Panc1 (cell line): ENCODE measurements at regions not wholly inside any gene's neighbourhood (a gene's known extent, or its start where the extent isn't known, plus 50 kb on each side); places are given as distances from the start of the nearest gene placed in this dataset.

Experiments used
- ATAC-seq: fragments of 200-7000 bp; cut with Tn5 transposase; 2 replicates; pipeline ENCODE4 v1.9.1; 2020; ENCODE audit warnings: mild to moderate bottlenecking, moderate library complexity
- BruUV-seq: library from RNA; stranded (reverse); fragments of 400-500 nt; replicated peaks from 2 replicates; lab custom pipeline; 2021; lab: Mats Ljungman, UMichigan
- CTCF ChIA-PET: fragments of 300-600 bp; sonication (Branson Sonifier 250); formaldehyde crosslinking; loops from one replicate; lab custom pipeline; 2022; ENCODE audit warnings: antibody characterized with exemption; lab: Charles Lee
- POLR2A ChIA-PET: fragments of 300-600 bp; sonication (Branson Sonifier 250); formaldehyde crosslinking; loops from one replicate; lab custom pipeline; 2022; ENCODE audit warnings: antibody characterized with exemption; lab: Charles Lee
- DNase-seq: peaks from one replicate; pipeline ENCODE4 v3.0.0-alpha.2; 2010; ENCODE audit warnings: low read depth, low spot score
- H3K27ac ChIP-seq: 2 replicates; pipeline ENCODE4 v1.5.1; 2011; ENCODE audit warnings: mild to moderate bottlenecking, low read length, inconsistent platforms
- H3K27me3 ChIP-seq: fragments of 200-500 bp; sonication (Bioruptor generic); 2 replicates; pipeline ENCODE4 v1.6.0; 2014; ENCODE audit warnings: low read length, inconsistent platforms; ENCODE audit not compliant: control insufficient read depth, insufficient read depth
- H3K36me3 ChIP-seq: fragments of 200-500 bp; sonication (Bioruptor generic); 2 replicates; pipeline ENCODE4 v1.5.1; 2014; ENCODE audit warnings: inconsistent platforms, mild to moderate bottlenecking, low read length, moderate library complexity; ENCODE audit not compliant: control insufficient read depth, insufficient read depth
- H3K4me1 ChIP-seq: 2 replicates; pipeline ENCODE4 v1.5.1; 2011; ENCODE audit warnings: inconsistent platforms, mild to moderate bottlenecking, low read length, moderate library complexity; ENCODE audit not compliant: control insufficient read depth, insufficient read depth
- H3K4me3 ChIP-seq, 2 experiments: 2 replicates each; pipeline ENCODE4 v1.5.1; 2011 to 2012; ENCODE audit warnings: low read depth in 2 of 2, low read length in 2 of 2, mild to moderate bottlenecking in 2 of 2, inconsistent platforms in 1 of 2, moderate library complexity in 1 of 2
- H3K9me3 ChIP-seq: fragments of 200-500 bp; sonication (Bioruptor generic); 2 replicates; pipeline ENCODE4 v1.5.1; 2014; ENCODE audit warnings: low read depth, mild to moderate bottlenecking, inconsistent platforms, low read length, moderate library complexity; ENCODE audit not compliant: control insufficient read depth, insufficient read depth
- POLR2AphosphoS5 ChIP-seq: IDR thresholded peaks from 2 replicates; pipeline ENCODE4 v1.6.1; 2012; ENCODE audit warnings: mild to moderate bottlenecking, low read depth, low read length, moderate library complexity
- SIN3A ChIP-seq: IDR thresholded peaks from 2 replicates; pipeline ENCODE4 v1.6.1; 2012; ENCODE audit warnings: low read depth, mild to moderate bottlenecking, low read length, moderate library complexity, borderline replicate concordance; ENCODE audit not compliant: insufficient read depth
- TCF7L2 ChIP-seq: IDR thresholded peaks from 2 replicates; pipeline ENCODE4 v1.6.1; 2011; ENCODE audit warnings: mild to moderate bottlenecking, low read depth, low read length, inconsistent platforms
- in situ Hi-C: cut with HindIII; loops from 2 replicates; pipeline ENCODE4 v1.10.0; 2016; ENCODE audit warnings: low sequenced_read_pairs, low pct_unique_long_range_greater_than_20kb
- intact Hi-C: fragments of 100-400 bp; cut with micrococcal nuclease; formaldehyde crosslinking; loops from one replicate; pipeline ENCODE4 v1.10.0; 2022; ENCODE audit not compliant: unreplicated experiment
- TF ChIP-seq, protein P1 (sequence below): fragments of 450-650 bp; IDR thresholded peaks from 2 replicates; pipeline ENCODE4 v1.5.1; 2017; ENCODE audit warnings: mild to moderate bottlenecking
- TF ChIP-seq, protein P2 (sequence below), 2 experiments: IDR thresholded peaks; 2 replicates each; pipeline ENCODE4 v1.6.1; 2011 to 2012; ENCODE audit warnings: low read depth in 2 of 2, control low read depth in 1 of 2, low read length in 1 of 2, mild to moderate bottlenecking in 1 of 2, moderate library complexity in 1 of 2; ENCODE audit not compliant: insufficient read depth in 1 of 2

DNA sequence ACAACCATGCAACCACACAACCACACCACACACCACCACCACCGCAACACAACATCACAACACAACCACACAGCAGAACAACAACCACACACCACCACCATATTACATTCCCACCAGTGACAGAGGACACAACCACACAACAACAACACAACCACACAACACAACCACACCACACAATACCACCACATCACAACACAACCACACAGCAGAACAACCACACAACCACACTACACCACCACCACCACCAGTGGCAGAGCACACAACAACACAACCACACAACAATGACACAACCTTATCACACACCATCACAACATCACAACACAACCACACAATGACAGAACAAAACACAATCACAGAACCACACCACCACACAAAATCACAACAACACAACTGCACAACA, 313.0 kb upstream of the MYT1L start:
- ATAC-seq = no peak
- BruUV-seq = no TSS peak
- Histone ChIP-seq H3K27me3 (peaks cover 6% of the 10 kb centered on the region; the same call in 1 of the 2 replicates), H3K4me1 (no peaks in the 10 kb centered on the region), H3K27ac (no peak overlapping the region), H3K9me3 (no peaks in the 10 kb centered on the region), H3K36me3 (no peaks in the 10 kb centered on the region), H3K4me3 (no peak overlapping the region)
- DNase-seq = no peak
- intact Hi-C loops (no loop called here), in situ Hi-C loops (no loop called here)
- POLR2A ChIA-PET = no interaction called here
- CTCF ChIA-PET = no interaction called here
- TF ChIP-seq SIN3A (no peak), POLR2AphosphoS5 (no peak)

DNA sequence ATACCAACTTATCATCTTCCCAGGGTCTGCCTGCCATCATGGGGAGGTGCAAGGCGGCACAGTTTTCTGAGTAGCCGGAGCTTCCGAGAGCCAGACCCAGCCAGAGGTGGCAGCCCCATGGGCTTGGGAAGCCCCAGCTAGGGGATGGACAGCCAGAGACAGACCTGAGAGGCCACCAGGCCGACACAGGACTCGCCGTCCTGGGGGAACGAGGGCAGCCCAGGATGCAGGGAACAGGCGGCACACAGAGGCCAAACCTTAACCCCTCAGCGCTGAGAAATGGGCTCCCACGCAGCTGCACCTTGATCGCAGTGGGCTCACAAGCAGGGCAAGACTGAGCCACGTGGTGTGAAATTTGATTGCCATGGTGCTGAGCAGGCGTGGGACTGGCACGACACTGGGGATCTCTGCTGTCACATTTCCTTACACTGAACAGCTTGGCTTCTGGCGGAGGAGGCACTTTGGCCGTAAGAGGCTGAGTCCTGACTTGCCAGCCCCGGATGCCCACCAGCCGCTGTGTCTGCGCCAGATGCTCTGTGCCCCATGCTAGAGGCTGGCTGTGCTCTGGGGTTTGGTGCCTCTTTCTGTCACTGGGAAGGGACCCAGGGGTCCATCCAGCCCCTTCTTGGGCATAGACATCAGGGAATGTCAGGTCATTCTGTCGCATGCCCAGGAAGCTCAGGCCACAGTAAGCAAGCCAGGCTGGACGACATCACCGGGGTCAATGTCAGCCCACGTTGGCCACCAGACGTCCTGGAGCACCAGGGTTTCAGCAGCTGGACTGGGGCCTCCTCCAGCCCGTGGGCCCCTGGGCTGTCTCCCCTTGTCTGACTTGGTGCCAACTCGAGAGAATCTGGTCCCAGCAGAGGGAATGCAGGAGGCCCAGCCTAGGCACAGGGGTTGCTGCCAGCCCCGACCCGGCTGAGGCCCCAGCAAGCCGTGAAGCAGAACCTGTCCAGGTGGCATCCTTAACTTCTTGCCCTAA, 312.1 kb upstream of the MYT1L start:
- Histone ChIP-seq H3K9me3 (no peaks in the 10 kb centered on the region), H3K4me1 (no peaks in the 10 kb centered on the region), H3K4me3 (no peak overlapping the region), H3K36me3 (no peaks in the 10 kb centered on the region), H3K27ac (no peak overlapping the region), H3K27me3 (peaks cover 6% of the 10 kb centered on the region; the same call in 1 of the 2 replicates)
- ChIA-PET POLR2A (no interaction called here), CTCF (no interaction called here)
- ATAC-seq (no peak), DNase-seq (no peak)
- in situ Hi-C loops (no loop called here), intact Hi-C loops (no loop called here)
- no TSS peak for BruUV-seq
- TF ChIP-seq POLR2AphosphoS5 (no peak), TCF7L2 (no peak), SIN3A (no peak)
- TF ChIP-seq, protein P1, sequence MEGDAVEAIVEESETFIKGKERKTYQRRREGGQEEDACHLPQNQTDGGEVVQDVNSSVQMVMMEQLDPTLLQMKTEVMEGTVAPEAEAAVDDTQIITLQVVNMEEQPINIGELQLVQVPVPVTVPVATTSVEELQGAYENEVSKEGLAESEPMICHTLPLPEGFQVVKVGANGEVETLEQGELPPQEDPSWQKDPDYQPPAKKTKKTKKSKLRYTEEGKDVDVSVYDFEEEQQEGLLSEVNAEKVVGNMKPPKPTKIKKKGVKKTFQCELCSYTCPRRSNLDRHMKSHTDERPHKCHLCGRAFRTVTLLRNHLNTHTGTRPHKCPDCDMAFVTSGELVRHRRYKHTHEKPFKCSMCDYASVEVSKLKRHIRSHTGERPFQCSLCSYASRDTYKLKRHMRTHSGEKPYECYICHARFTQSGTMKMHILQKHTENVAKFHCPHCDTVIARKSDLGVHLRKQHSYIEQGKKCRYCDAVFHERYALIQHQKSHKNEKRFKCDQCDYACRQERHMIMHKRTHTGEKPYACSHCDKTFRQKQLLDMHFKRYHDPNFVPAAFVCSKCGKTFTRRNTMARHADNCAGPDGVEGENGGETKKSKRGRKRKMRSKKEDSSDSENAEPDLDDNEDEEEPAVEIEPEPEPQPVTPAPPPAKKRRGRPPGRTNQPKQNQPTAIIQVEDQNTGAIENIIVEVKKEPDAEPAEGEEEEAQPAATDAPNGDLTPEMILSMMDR = no peak
- TF ChIP-seq, protein P2, sequence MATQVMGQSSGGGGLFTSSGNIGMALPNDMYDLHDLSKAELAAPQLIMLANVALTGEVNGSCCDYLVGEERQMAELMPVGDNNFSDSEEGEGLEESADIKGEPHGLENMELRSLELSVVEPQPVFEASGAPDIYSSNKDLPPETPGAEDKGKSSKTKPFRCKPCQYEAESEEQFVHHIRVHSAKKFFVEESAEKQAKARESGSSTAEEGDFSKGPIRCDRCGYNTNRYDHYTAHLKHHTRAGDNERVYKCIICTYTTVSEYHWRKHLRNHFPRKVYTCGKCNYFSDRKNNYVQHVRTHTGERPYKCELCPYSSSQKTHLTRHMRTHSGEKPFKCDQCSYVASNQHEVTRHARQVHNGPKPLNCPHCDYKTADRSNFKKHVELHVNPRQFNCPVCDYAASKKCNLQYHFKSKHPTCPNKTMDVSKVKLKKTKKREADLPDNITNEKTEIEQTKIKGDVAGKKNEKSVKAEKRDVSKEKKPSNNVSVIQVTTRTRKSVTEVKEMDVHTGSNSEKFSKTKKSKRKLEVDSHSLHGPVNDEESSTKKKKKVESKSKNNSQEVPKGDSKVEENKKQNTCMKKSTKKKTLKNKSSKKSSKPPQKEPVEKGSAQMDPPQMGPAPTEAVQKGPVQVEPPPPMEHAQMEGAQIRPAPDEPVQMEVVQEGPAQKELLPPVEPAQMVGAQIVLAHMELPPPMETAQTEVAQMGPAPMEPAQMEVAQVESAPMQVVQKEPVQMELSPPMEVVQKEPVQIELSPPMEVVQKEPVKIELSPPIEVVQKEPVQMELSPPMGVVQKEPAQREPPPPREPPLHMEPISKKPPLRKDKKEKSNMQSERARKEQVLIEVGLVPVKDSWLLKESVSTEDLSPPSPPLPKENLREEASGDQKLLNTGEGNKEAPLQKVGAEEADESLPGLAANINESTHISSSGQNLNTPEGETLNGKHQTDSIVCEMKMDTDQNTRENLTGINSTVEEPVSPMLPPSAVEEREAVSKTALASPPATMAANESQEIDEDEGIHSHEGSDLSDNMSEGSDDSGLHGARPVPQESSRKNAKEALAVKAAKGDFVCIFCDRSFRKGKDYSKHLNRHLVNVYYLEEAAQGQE (IDR thresholded peaks at IDR 0.05; ENCODE audit: insufficient read depth in 1 of 2, low read depth in 2 of 2, low read length in 1 of 2) = no peak
